Uterus (tissue), 2 donors: ENCODE measurements at regions not wholly inside any gene's neighbourhood (a gene's known extent, or its start where the extent isn't known, plus 50 kb on each side); places are given as distances from the start of the nearest gene placed in this dataset.

ENCODE experiments used
- POLR2A ChIP-seq, 2 donors: fragments of 450-650 bp; IDR thresholded peaks; one replicate each; pipeline ENCODE4 v1.6.1; 2016; ENCODE audit warnings: antibody characterized with exemption in 2 of 2, mild to moderate bottlenecking in 1 of 2, moderate library complexity in 1 of 2
- TF ChIP-seq, protein P1 (sequence below), 4 experiments: fragments of 200-600 bp in 2 of 4; fragments of 450-650 bp in 2 of 4; sonication (generic) in 2 of 4; IDR thresholded peaks; one replicate each; pipeline ENCODE4 v1.5.1; 2016 to 2019; ENCODE audit warnings: antibody characterized with exemption in 4 of 4, mild to moderate bottlenecking in 2 of 4, moderate library complexity in 1 of 4

GRCh38 chr21:23384679-23385078 is 2222.6 kb downstream of the MRPL39 start:
- TF ChIP-seq, protein P1, sequence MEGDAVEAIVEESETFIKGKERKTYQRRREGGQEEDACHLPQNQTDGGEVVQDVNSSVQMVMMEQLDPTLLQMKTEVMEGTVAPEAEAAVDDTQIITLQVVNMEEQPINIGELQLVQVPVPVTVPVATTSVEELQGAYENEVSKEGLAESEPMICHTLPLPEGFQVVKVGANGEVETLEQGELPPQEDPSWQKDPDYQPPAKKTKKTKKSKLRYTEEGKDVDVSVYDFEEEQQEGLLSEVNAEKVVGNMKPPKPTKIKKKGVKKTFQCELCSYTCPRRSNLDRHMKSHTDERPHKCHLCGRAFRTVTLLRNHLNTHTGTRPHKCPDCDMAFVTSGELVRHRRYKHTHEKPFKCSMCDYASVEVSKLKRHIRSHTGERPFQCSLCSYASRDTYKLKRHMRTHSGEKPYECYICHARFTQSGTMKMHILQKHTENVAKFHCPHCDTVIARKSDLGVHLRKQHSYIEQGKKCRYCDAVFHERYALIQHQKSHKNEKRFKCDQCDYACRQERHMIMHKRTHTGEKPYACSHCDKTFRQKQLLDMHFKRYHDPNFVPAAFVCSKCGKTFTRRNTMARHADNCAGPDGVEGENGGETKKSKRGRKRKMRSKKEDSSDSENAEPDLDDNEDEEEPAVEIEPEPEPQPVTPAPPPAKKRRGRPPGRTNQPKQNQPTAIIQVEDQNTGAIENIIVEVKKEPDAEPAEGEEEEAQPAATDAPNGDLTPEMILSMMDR (IDR thresholded peaks at IDR 0.05): no peak
- TF ChIP-seq POLR2A (IDR thresholded peaks at IDR 0.05): no peak
